ENCODE measurements at regions not wholly inside any gene's neighbourhood (a gene's known extent, or its start where the extent isn't known, plus 50 kb on each side); places are given as distances from the start of the nearest gene placed in this dataset.

DNA sequence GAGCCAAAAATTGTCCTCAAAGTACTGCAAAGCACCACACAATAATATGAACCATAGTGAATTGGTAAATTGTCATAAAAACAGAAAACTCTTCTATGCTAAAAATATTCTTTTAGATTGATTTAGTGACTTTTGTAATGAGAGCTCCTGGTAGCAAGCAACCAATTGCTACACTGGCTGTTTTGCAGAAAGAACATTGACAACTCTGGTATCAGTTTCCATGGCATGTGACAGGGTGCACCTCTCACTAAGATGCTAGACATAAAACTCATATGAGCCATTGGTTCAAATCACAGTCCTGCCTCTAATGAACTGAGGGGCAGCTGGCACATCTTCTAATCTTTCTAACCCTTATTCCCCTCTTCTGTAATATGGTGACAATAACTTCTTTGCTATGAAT is 212.2 kb downstream of the HS3ST1 start:
- TF ChIP-seq, protein P1, sequence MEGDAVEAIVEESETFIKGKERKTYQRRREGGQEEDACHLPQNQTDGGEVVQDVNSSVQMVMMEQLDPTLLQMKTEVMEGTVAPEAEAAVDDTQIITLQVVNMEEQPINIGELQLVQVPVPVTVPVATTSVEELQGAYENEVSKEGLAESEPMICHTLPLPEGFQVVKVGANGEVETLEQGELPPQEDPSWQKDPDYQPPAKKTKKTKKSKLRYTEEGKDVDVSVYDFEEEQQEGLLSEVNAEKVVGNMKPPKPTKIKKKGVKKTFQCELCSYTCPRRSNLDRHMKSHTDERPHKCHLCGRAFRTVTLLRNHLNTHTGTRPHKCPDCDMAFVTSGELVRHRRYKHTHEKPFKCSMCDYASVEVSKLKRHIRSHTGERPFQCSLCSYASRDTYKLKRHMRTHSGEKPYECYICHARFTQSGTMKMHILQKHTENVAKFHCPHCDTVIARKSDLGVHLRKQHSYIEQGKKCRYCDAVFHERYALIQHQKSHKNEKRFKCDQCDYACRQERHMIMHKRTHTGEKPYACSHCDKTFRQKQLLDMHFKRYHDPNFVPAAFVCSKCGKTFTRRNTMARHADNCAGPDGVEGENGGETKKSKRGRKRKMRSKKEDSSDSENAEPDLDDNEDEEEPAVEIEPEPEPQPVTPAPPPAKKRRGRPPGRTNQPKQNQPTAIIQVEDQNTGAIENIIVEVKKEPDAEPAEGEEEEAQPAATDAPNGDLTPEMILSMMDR (IDR thresholded peaks at IDR 0.05; ENCODE audit: poor library complexity, severe bottlenecking), result no peak
- no peak for ATAC-seq (ENCODE audit: low read depth)

DNA sequence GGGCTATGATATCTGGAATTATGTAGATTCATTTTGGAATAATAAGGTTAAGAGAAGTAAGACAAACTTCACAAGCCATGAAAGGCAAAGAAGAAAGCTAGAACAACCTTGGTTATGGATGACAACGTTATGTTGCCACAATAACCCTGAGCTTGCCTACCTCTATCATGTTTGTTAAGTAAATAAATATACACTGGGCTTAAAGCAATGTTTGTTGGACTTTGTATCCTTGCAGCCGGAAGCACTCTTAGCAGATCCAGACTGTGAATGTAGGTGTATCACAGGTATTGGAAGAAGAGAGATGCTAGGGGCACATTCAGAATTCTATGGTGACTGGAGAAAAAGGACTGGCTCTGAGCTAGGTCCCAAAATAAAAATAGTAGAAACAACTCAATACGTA is 214.4 kb downstream of the HS3ST1 start:
- H3K27me3 ChIP-seq (ENCODE audit: insufficient read depth, poor library complexity, severe bottlenecking), result no peaks in the 10 kb centered on the region
- no peak for DNase-seq (ENCODE audit: low spot score)
- no peaks in the 10 kb centered on the region for H3K9me3 ChIP-seq (ENCODE audit: severe bottlenecking)
- TF ChIP-seq, protein P1 (IDR thresholded peaks at IDR 0.05; ENCODE audit: poor library complexity, severe bottlenecking), result no peak
- no peak for ATAC-seq (ENCODE audit: low read depth)
- no peaks in the 10 kb centered on the region for H3K4me1 ChIP-seq (ENCODE audit: insufficient read depth, poor library complexity, severe bottlenecking)
- H3K27ac ChIP-seq (ENCODE audit: poor library complexity, severe bottlenecking), result no peak overlapping the region
- no peak overlapping the region for H3K4me3 ChIP-seq (ENCODE audit: severe bottlenecking)
- H3K36me3 ChIP-seq (ENCODE audit: low read depth), result no peaks in the 10 kb centered on the region

More for the DNA sequence above, 212.2 kb downstream of the HS3ST1 start:
- no peaks in the 10 kb centered on the region for H3K36me3 ChIP-seq (ENCODE audit: low read depth)
- no peaks in the 10 kb centered on the region for H3K4me1 ChIP-seq (ENCODE audit: insufficient read depth, poor library complexity, severe bottlenecking)
- peaks cover 6% of the 10 kb centered on the region for H3K27me3 ChIP-seq (ENCODE audit: insufficient read depth, poor library complexity, severe bottlenecking)
- H3K4me3 ChIP-seq (ENCODE audit: severe bottlenecking), result no peak overlapping the region
- H3K9me3 ChIP-seq (ENCODE audit: severe bottlenecking), result no peaks in the 10 kb centered on the region
- H3K27ac ChIP-seq (ENCODE audit: poor library complexity, severe bottlenecking), result no peak overlapping the region
- no peak for DNase-seq (ENCODE audit: low spot score)

- H3K4me3 ChIP-seq (ENCODE audit: severe bottlenecking), result no peak overlapping the region
- DNase-seq (ENCODE audit: low spot score) (no peak), ATAC-seq (ENCODE audit: low read depth) (no peak)
- no peak overlapping the region for H3K27ac ChIP-seq (ENCODE audit: poor library complexity, severe bottlenecking)
- H3K36me3 ChIP-seq (ENCODE audit: low read depth), result no peaks in the 10 kb centered on the region
- H3K4me1 ChIP-seq (ENCODE audit: insufficient read depth, poor library complexity, severe bottlenecking), result no peaks in the 10 kb centered on the region
- peaks cover 3% of the 10 kb centered on the region for H3K9me3 ChIP-seq (ENCODE audit: severe bottlenecking)
- TF ChIP-seq, protein P1 (IDR thresholded peaks at IDR 0.05; ENCODE audit: poor library complexity, severe bottlenecking), result no peak
- no peaks in the 10 kb centered on the region for H3K27me3 ChIP-seq (ENCODE audit: insufficient read depth, poor library complexity, severe bottlenecking)
Observed at GRCh38 chr4:11209826-11210225, 218.9 kb downstream of the HS3ST1 start.

- H3K4me3 ChIP-seq (ENCODE audit: severe bottlenecking), result no peak overlapping the region
- H3K27me3 ChIP-seq (ENCODE audit: insufficient read depth, poor library complexity, severe bottlenecking), result no peaks in the 10 kb centered on the region
- ATAC-seq (ENCODE audit: low read depth) (no peak), DNase-seq (ENCODE audit: low spot score) (no peak)
- H3K9me3 ChIP-seq (ENCODE audit: severe bottlenecking), result peaks cover 3% of the 10 kb centered on the region
- H3K27ac ChIP-seq (ENCODE audit: poor library complexity, severe bottlenecking), result no peak overlapping the region
- no peaks in the 10 kb centered on the region for H3K36me3 ChIP-seq (ENCODE audit: low read depth)
- no peaks in the 10 kb centered on the region for H3K4me1 ChIP-seq (ENCODE audit: insufficient read depth, poor library complexity, severe bottlenecking)
- TF ChIP-seq, protein P1 (IDR thresholded peaks at IDR 0.05; ENCODE audit: poor library complexity, severe bottlenecking), result no peak
Observed at GRCh38 chr4:11201256-11201655, 227.4 kb downstream of the HS3ST1 start.

GRCh38 chr4:11198516-11199305 is 230.0 kb downstream of the HS3ST1 start:
- no peak overlapping the region for H3K4me3 ChIP-seq (ENCODE audit: severe bottlenecking)
- H3K27ac ChIP-seq (ENCODE audit: poor library complexity, severe bottlenecking), result no peak overlapping the region
- no peaks in the 10 kb centered on the region for H3K9me3 ChIP-seq (ENCODE audit: severe bottlenecking)
- TF ChIP-seq, protein P1 (IDR thresholded peaks at IDR 0.05; ENCODE audit: poor library complexity, severe bottlenecking), result no peak
- no peaks in the 10 kb centered on the region for H3K36me3 ChIP-seq (ENCODE audit: low read depth)
- no peaks in the 10 kb centered on the region for H3K27me3 ChIP-seq (ENCODE audit: insufficient read depth, poor library complexity, severe bottlenecking)
- H3K4me1 ChIP-seq (ENCODE audit: insufficient read depth, poor library complexity, severe bottlenecking), result no peaks in the 10 kb centered on the region
- DNase-seq (ENCODE audit: low spot score), result no peak
- ATAC-seq (ENCODE audit: low read depth), result no peak

All from RWPE2 (cell line).